ENCODE measurements at regions not wholly inside any gene's neighbourhood (a gene's known extent, or its start where the extent isn't known, plus 50 kb on each side); places are given as distances from the start of the nearest gene placed in this dataset.
"Not testable (repeated sequence)": the region's sequence is repeated elsewhere in the genome, so short reads cannot be mapped to it uniquely, and the experiment has no call there.

GRCh38 chr21:9972018-9972417, 549.4 kb upstream of the TPTE start:
- not testable (repeated sequence) for TF ChIP-seq CTCF (IDR thresholded peaks at IDR 0.05; ENCODE audit: insufficient read depth, low read length); GABPA (IDR thresholded peaks at IDR 0.05; ENCODE audit: low read depth); POLR2AphosphoS5 (IDR thresholded peaks at IDR 0.05; ENCODE audit: low read depth); REST (IDR thresholded peaks at IDR 0.05; ENCODE audit: insufficient replicate concordance, low read depth)

Data from HL-60 (cell line).